Activated CD4-positive, alpha-beta T cell treated with anti-CD3 and anti-CD28 coated beads for 48 hours (primary cell): ENCODE measurements at regions not wholly inside any gene's neighbourhood (a gene's known extent, or its start where the extent isn't known, plus 50 kb on each side); places are given as distances from the start of the nearest gene placed in this dataset.

Source experiments
- DNase-seq: peaks from one replicate; pipeline ENCODE4 v3.0.0-alpha.2; 2020

DNA sequence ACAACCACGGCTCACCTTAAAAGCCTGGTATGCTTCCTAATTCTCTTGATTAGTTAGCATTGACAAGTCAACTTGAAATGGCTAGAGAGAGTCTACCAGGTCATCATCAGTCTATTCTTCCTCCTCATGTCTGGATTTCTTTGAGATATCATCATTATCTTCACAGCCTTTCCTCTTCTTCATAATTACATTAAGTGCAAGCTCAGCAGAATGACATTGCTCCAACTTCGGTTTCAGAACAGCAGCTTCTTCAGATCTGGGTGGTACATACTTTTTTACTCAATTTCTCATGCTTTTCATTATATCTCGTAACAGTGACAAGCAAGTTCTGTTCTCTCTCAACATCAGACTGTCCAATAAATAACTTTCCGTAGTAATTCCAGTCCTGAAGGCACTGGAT is 337.5 kb upstream of the TENM3 start:
- DNase-seq: no peak

DNA sequence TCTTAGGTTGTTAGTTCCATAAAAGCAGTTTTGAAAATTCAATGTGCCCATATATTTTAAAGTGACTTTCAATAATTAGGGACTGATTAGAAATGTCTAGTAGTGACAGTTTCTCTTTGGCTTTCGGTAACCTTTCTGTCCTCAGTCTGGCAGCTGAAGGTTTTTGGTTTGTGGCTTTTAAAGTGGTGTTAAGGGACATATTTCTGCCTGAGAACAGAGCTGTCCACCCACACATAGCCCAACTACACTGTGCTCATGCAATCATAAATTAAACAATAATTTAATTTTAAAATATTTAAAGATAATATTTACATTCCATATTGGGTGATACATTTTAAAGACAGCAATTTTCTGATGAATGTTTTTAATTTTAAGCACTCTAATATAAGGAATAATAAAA is 335.0 kb upstream of the TENM3 start:
- no peak for DNase-seq

- DNase-seq: no peak
Measured at GRCh38 chr4:181909368-181909767, 333.8 kb upstream of the TENM3 start.

GRCh38 chr4:181911420-181911819 is 331.8 kb upstream of the TENM3 start:
- DNase-seq: no peak

DNA sequence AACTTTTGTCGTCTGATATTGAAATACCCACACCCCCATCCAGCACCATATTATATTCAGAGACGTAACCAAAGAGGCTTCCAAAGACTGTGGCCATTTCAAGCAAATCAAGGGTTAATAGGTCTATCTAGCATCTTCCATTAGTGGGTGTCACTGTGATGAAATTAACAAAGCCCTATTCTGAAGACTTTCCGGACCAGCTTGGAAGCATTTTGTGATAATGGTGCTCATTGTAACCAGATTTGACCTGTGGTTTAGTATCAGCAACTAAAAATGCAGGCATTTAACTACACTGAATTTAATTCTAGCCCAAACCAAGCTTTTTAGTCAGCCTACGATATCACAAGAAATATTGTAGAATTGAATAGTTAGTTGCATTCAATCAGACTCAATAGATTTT is 309.7 kb upstream of the TENM3 start:
- DNase-seq: no peak

DNA sequence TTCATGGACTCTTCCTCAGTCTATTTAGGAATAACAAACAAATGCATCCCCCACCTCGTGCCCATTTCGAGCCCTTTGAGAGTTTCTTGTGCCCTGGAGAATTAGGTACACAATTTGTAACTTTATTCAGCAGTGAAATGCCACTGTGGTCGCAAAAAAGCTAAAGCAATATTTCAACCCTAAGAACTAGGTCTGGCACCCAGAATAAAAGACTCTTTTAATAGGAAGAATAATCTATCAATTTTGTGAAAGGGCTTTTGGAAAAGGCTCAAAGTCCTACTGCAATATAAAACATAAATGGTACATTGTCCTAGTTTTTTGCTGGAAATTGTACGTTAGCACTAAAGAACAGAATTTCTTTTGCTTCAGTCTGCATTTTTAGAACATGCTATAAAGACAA is 304.6 kb upstream of the TENM3 start:
- DNase-seq: no peak

GRCh38 chr4:181939199-181939945 is 303.8 kb upstream of the TENM3 start:
- DNase-seq: no peak

DNA sequence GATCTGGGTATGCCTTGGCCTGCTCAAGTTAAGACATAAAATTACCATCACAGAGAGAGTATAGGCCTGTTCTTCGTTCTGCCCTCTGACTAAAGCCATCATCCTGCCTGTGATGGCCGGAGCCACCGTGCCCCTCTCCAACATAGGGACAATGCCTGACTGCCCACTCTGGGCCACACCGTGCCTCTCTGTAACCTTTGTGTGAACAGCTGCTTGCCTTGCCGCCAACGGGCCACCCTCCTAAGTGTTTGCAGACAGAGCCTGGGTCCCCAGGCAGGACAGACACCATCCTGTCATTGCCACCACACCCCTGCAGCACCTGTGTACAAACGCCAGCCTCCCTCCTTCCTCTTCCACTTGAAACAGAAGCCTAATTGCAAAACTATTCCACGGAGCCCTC is 298.7 kb upstream of the TENM3 start:
- no peak for DNase-seq

GRCh38 chr4:181946902-181947301 is 296.3 kb upstream of the TENM3 start:
- DNase-seq: no peak

DNA sequence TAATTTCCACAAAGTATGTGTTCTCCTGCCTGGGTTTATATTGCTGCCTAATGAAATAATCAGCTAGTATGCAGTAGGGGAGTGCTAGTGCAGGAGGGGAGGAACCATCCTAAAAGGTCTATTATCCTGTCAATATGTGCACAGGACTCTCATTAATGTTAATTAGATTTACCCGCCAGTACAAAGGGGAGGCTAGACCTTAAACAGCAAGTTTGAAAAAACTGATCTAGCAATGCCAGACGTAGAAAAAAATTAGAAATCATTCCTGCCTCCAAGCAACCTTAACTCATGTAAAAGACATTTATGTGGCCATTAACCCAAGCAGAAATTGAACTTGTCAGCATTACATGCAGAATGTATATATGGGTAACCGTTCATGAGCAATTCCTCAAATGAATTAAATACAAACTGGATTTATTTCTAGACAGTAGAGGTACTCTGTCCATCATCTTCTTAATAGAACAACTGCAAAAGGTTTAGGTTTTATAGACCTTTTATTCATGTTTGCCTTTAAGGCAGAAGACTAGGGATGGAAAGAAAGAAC is 294.3 kb upstream of the TENM3 start:
- no peak for DNase-seq

GRCh38 chr4:181949704-181950312 is 293.4 kb upstream of the TENM3 start:
- DNase-seq: no peak

- DNase-seq: no peak
Measured at GRCh38 chr4:181950372-181951127, 292.7 kb upstream of the TENM3 start.

GRCh38 chr4:181951265-181951664 is 291.9 kb upstream of the TENM3 start:
- DNase-seq: no peak

GRCh38 chr4:181952478-181952877 is 290.7 kb upstream of the TENM3 start:
- DNase-seq: no peak

DNA sequence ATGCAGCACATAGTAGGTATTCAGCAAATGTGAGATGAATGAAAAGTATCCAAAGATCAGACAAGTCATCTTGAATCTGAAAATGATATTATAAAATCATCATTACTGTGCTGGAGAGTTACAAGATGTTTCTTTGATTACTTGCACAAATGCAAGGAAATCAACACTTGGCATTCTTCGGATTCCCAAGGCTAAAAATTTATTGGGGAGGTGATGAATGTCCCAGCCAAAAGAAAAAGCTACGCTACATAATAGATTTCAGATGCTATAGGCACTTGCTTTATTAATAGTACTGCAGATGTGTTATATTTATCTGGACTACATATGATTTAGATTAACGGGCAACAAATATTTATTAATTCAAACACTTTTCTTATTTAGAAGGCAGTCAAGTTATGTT is 286.7 kb upstream of the TENM3 start:
- no peak for DNase-seq

- DNase-seq: no peak
Measured at GRCh38 chr4:181957088-181957487, 286.1 kb upstream of the TENM3 start.

DNA sequence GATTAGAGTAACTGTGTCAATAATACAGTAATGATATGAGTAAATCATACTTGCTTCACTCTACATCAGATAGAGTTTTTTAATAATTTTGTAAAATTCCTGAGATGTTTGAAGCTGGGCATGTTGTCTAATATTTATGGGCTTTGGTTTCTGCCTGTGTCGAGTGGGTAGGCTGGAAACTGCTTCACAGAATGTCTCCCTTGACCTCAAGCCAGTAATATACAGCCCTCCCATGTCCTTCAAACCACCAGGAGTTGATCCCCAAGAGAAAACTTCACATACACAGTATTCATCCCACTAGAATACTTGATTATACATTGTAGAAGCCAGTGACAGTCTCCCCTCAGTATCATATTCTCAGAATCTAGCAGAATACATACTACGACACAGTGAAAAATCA is 284.8 kb upstream of the TENM3 start:
- no peak for DNase-seq

DNA sequence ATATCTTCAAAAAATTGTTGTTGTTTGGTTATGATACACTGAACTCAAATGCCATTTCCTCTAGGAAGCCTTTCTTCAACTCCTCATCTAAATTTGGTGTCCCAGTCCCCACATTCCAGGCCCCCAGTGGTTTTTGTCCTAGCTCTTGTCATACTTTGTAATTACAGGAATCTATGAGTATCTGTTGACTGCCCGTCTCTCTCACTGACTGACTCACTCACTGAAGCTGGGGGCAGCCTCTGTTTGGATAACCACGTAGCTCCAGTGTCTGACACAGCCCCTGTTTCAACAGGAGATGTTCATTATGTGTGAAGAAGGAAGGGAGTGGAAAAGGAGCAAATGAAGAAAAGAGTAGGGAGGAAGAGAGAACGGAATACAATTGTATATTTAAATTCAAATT is 284.1 kb upstream of the TENM3 start:
- DNase-seq: no peak

GRCh38 chr4:181960384-181960783 is 282.8 kb upstream of the TENM3 start:
- DNase-seq: no peak

- no peak for DNase-seq
Measured at GRCh38 chr4:181962321-181962720, 280.9 kb upstream of the TENM3 start.

- no peak for DNase-seq
Measured at GRCh38 chr4:181964731-181965130, 278.5 kb upstream of the TENM3 start.

- DNase-seq: no peak
Measured at GRCh38 chr4:181966104-181966551, 277.1 kb upstream of the TENM3 start.

- no peak for DNase-seq
Measured at GRCh38 chr4:181967401-181967800, 275.8 kb upstream of the TENM3 start.

GRCh38 chr4:181968371-181968770 is 274.8 kb upstream of the TENM3 start:
- no peak for DNase-seq
